ENCODE measurements at regions not wholly inside any gene's neighbourhood (a gene's known extent, or its start where the extent isn't known, plus 50 kb on each side); places are given as distances from the start of the nearest gene placed in this dataset.
"Not testable (repeated sequence)": the region's sequence is repeated elsewhere in the genome, so short reads cannot be mapped to it uniquely, and the experiment has no call there.

GRCh38 chr9:103533318-103533717 lies 538.2 kb downstream of the CYLC2 start:
- no peak for DNase-seq (ENCODE audit: low read depth)
- no peak overlapping the region for H3K4me3 ChIP-seq (ENCODE audit: low read depth, low read length)

- no peak for DNase-seq (ENCODE audit: low read depth)
- no peak overlapping the region for H3K4me3 ChIP-seq (ENCODE audit: low read depth, low read length)
These were observed 542.3 kb downstream of the CYLC2 start for GRCh38 chr9:103537426-103537825.

DNA sequence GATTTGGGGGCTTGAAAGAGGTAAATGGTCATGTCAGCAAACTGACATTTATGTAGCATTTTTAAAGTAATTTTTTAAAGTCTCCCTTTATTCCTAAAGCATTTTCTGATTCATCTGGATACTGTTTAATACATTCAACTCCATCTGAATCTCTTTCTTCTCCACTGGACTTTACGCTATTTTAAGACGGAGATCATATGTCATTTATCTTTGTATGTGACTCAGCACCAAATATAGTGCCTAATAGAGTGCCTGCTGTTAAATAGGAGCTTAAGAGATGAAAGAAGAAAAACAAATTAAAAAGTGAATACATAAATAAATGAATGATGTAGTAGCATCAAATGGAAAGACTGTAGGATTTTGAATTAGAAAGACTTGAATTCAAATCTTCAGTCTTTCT lies 548.8 kb upstream of the SMC2 start:
- DNase-seq (ENCODE audit: low read depth), result no peak

GRCh38 chr9:103552712-103553111 lies 541.4 kb upstream of the SMC2 start:
- no peak overlapping the region for H3K4me3 ChIP-seq (ENCODE audit: low read depth, low read length)
- DNase-seq (ENCODE audit: low read depth), result no peak

More for the DNA sequence above, 548.8 kb upstream of the SMC2 start:
- H3K4me3 ChIP-seq (ENCODE audit: low read depth, low read length), result no peak overlapping the region

- DNase-seq (ENCODE audit: low read depth), result peak; percentile 19
- H3K4me3 ChIP-seq (ENCODE audit: low read depth, low read length), result no peak overlapping the region
These were observed 520.1 kb upstream of the SMC2 start for GRCh38 chr9:103574056-103574455.

GRCh38 chr9:103586721-103587120 lies 507.4 kb upstream of the SMC2 start:
- no peak for DNase-seq (ENCODE audit: low read depth)
- no peak overlapping the region for H3K4me3 ChIP-seq (ENCODE audit: low read depth, low read length)

DNA sequence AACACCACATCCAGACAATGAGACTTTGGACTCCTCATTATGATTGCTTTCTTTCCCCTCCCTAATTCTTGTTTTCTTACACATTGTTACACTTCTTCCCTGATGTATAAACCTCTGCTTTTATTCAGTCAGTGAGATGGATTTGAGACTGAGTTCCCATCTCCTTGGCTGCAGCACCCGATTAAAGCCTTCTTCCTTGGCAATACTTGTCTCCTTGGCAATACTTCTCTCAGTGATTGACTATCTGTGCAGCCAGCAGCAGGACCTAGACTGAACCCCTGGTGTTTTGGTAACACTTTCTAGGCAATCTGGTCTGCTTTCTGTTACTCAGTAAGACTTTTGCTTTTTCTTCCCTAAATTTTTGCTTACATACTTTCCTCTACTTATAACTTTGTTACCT lies 492.8 kb upstream of the SMC2 start:
- no peak overlapping the region for H3K4me3 ChIP-seq (ENCODE audit: low read depth, low read length)
- no peak for DNase-seq (ENCODE audit: low read depth)

DNA sequence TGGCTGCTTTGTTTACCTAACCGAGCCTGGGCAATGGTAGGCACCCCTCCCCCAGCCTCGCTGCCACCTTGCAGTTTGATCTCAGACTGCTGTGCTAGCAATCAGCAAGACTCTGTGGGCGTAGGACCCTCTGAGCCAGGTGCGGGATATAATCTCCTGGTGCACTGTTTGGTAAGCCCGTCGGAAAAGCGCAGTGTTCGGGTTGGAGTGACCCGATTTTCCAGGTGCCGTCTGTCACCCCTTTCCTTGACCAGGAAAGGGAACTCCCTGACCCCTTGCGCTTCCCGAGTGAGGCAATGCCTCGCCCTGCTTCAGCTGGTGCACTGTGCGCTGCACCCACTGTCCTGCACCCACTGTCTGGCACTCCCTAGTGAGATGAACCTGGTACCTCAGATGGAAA lies 482.2 kb upstream of the SMC2 start:
- not testable (repeated sequence) for H3K4me3 ChIP-seq (ENCODE audit: low read depth, low read length); DNase-seq (ENCODE audit: low read depth)

DNA sequence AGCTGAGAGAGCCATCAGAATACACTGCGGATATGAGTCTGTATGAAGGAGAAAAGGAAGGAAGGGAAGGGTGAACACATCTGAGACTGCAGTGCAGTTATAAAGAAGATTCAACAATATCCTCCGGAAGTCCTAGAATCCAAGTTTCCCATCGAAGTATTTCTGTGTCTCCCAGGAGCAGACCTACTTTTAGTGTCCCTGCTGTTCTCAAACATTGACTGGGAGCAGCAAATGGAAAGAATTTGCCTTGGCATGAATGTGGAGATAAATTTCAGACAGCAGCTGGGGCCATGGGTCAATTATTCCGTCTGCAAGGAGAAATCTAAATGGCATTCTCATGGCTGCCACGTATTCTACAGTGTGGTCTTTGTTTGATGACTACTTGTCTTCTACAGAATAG lies 478.1 kb upstream of the SMC2 start:
- no peak overlapping the region for H3K4me3 ChIP-seq (ENCODE audit: low read depth, low read length)
- no peak for DNase-seq (ENCODE audit: low read depth)

DNA sequence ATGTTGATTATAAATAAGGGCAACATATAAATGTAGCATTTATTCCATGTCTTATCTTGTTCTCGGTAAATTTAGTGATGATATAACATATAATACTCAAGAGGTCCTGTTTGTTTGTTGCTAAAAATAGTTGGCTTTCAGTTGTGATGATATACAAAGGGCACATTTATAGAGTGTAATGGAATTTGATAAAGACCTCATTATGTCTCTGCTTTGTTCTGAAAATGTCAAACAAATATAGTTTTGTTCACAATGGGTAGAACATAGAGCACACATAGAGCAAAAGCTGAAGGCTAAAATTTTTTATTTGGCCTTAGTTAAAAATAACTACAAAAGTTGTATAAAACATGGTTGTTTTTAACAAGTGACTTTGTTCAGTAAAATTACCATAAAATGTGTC lies 477.1 kb upstream of the SMC2 start:
- DNase-seq (ENCODE audit: low read depth), result no peak

GRCh38 chr9:103625161-103625804 lies 468.8 kb upstream of the SMC2 start:
- H3K4me3 ChIP-seq (ENCODE audit: low read depth, low read length), result no peak overlapping the region
- DNase-seq (ENCODE audit: low read depth), result no peak

More for the DNA sequence above, 477.1 kb upstream of the SMC2 start:
- no peak overlapping the region for H3K4me3 ChIP-seq (ENCODE audit: low read depth, low read length)

- no peak for DNase-seq (ENCODE audit: low read depth)
- H3K4me3 ChIP-seq (ENCODE audit: low read depth, low read length), result no peak overlapping the region
These were observed 466.4 kb upstream of the SMC2 start for GRCh38 chr9:103627731-103628130.

- DNase-seq (ENCODE audit: low read depth), result no peak
- no peak overlapping the region for H3K4me3 ChIP-seq (ENCODE audit: low read depth, low read length)
These were observed 445.0 kb upstream of the SMC2 start for GRCh38 chr9:103649086-103649485.

DNA sequence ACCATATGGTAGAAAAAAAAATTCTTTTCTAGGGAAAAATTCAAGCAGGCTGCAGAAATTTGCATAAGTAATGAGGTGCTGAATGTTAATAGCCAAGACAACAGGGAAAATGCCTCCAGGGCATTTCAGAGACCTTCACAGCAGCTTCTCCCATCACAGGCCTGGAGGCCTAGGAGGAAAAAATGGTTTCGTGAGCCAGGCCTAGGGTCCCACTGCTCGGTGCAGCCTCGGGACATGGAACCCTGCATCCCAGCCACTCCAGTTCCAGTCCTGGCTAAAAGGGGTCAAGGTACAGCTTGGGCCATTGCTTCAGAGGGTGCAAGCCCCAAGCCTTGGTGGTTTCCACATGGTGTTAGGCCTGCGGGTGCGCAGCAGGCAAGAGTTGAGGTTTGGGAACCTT lies 436.0 kb upstream of the SMC2 start:
- no peak overlapping the region for H3K4me3 ChIP-seq (ENCODE audit: low read depth, low read length)
- no peak for DNase-seq (ENCODE audit: low read depth)

GRCh38 chr9:103660830-103661229 lies 433.3 kb upstream of the SMC2 start:
- no peak overlapping the region for H3K4me3 ChIP-seq (ENCODE audit: low read depth, low read length)
- DNase-seq (ENCODE audit: low read depth), result no peak

- no peak for DNase-seq (ENCODE audit: low read depth)
- H3K4me3 ChIP-seq (ENCODE audit: low read depth, low read length), result no peak overlapping the region
These were observed 432.4 kb upstream of the SMC2 start for GRCh38 chr9:103661663-103662062.

GRCh38 chr9:103669296-103669695 lies 424.8 kb upstream of the SMC2 start:
- H3K4me3 ChIP-seq (ENCODE audit: low read depth, low read length), result no peak overlapping the region
- no peak for DNase-seq (ENCODE audit: low read depth)

DNA sequence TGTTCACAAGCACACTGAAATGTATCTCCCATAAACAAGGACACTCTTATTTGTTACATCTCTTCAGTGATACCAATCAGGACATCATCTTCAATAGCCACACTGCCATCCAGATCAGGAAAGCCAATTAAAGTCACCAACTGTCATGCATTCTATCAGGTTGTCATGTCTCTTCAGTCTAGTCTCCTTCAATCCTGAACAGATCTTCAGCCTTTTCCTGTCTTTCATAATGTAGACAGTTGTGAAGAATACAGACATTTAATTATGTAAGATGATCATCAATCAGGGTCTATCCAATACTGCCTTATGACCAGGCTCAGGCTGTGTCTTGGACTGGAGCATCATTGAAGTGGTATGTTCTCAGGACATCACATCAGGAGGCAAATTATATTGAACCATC lies 419.8 kb upstream of the SMC2 start:
- H3K4me3 ChIP-seq (ENCODE audit: low read depth, low read length), result no peak overlapping the region
- no peak for DNase-seq (ENCODE audit: low read depth)

DNA sequence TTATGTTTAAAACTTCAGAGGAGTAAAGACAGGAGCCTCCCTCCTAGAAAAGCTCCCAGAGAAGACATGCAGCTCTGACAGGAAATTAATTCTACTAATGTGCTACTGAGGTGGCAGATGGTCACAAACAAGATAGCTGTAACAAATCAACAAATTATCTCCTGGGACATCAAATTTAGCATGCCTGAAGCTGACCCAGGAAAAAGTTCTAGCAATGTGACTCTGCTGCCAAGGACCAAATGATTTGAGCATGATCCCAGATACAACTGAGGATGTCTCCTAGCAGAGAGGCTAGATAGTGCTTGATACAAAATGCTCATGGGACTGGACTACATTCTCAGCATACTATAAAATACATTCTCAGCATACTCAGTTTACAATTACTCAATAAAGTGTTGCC lies 413.5 kb upstream of the SMC2 start:
- H3K4me3 ChIP-seq (ENCODE audit: low read depth, low read length), result no peak overlapping the region
- no peak for DNase-seq (ENCODE audit: low read depth)

DNA sequence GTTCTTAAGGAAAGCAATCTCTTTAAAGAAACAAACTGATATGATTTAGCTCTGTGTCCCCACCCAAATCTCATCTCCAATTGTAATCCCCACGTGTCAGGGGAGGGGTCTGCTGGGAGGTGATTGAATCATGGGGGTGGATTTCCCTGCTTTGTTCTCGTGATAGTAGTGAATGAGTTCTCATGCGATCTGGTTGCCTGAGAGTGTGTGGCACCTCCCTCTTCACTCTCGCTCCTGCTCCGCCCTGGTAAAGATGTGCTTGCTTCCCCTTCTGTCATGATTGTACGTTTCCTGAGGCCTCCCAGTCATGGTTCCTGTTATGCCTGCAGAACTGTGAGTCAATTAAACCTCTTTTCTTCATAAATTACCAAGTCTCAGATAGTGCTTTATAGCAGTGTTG lies 412.7 kb upstream of the SMC2 start:
- DNase-seq (ENCODE audit: low read depth), result no peak
- no peak overlapping the region for H3K4me3 ChIP-seq (ENCODE audit: low read depth, low read length)

DNA sequence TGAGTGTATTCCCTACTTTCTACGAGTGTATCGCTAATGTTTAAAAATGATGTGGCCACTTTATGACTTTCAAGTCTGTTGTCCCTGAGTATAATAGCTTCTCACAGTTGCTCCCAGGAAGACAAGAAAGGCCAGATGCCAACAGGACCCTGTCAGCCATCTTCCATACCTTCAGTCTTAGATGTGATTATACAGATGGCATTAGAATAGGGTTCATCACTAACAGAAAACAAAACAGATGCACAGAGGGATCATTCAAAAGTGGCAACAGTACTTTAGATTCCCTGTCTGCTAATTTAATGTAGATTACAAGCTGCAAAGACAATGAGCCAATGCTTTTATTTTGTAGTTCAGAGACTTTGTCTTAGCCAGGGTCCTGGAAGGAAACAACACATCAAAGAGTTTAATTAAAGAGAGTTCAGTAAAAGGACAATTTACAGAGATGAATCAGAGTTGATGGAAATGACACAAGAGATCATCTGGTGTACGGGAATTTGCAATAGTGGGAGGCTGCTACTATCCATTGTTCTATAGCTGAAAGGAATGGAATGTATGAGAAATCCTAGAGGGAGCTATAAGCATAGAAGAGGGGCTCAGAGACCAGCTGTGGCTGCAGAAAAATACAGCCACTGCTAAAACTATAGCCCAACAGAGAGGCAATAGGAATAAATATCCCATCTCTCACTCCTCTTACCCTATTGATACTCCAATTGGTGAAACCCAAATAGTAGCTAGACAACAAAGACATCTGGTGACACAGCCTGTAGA lies 393.7 kb upstream of the SMC2 start:
- peak; percentile 21 for DNase-seq (ENCODE audit: low read depth)
- no peak overlapping the region for H3K4me3 ChIP-seq (ENCODE audit: low read depth, low read length)

Measured in skeletal muscle cell (primary cell).